HepG2 (cell line): ENCODE measurements at regions not wholly inside any gene's neighbourhood (a gene's known extent, or its start where the extent isn't known, plus 50 kb on each side); places are given as distances from the start of the nearest gene placed in this dataset.

Experiments used
- BORCS8-MEF2B ChIP-seq: sonication (generic); formaldehyde crosslinking; IDR thresholded peaks from 2 replicates; pipeline ENCODE4 v1.8.0; 2022; ENCODE audit warnings: mild to moderate bottlenecking, missing genetic modification reagents
- CHCHD3 ChIP-seq: sonication (generic); formaldehyde crosslinking; IDR thresholded peaks from 2 replicates; pipeline ENCODE4 v1.8.0; 2022; ENCODE audit warnings: mild to moderate bottlenecking, missing genetic modification reagents, moderate library complexity
- EED ChIP-seq: sonication (generic); formaldehyde crosslinking; IDR thresholded peaks from 2 replicates; pipeline ENCODE4 v1.5.0; 2020; ENCODE audit warnings: mild to moderate bottlenecking, missing genetic modification reagents
- HDAC2 ChIP-seq: sonication (generic); formaldehyde crosslinking; IDR thresholded peaks from 2 replicates; pipeline ENCODE4 v1.4.0; 2020; ENCODE audit warnings: missing genetic modification reagents
- HHEX ChIP-seq: IDR thresholded peaks from 2 replicates; pipeline ENCODE4 v1.6.1; 2016; ENCODE audit warnings: control low read depth
- ISL2 ChIP-seq: sonication (generic); formaldehyde crosslinking; IDR thresholded peaks from 2 replicates; pipeline ENCODE4 v1.5.0; 2020; ENCODE audit warnings: missing genetic modification reagents
- JUND ChIP-seq: sonication (generic); formaldehyde crosslinking; IDR thresholded peaks from 2 replicates; pipeline ENCODE4 v1.8.0; 2022; ENCODE audit warnings: mild to moderate bottlenecking, missing genetic modification reagents
- MTA1 ChIP-seq: sonication (generic); formaldehyde crosslinking; IDR thresholded peaks from 2 replicates; pipeline ENCODE4 v1.4.0; 2020; ENCODE audit warnings: missing genetic modification reagents, mild to moderate bottlenecking, borderline replicate concordance
- MTA3 ChIP-seq: sonication (generic); formaldehyde crosslinking; IDR thresholded peaks from 2 replicates; pipeline ENCODE4 v1.4.0; 2020; ENCODE audit warnings: missing genetic modification reagents
- MTERF4 ChIP-seq: sonication (generic); formaldehyde crosslinking; IDR thresholded peaks from 2 replicates; pipeline ENCODE4 v1.8.0; 2023; ENCODE audit warnings: mild to moderate bottlenecking, missing genetic modification reagents
- NAIF1 ChIP-seq: sonication (generic); formaldehyde crosslinking; IDR thresholded peaks from 2 replicates; pipeline ENCODE4 v1.5.0; 2020; ENCODE audit warnings: mild to moderate bottlenecking, missing genetic modification reagents, borderline replicate concordance
- PHF8 ChIP-seq: sonication (generic); formaldehyde crosslinking; IDR thresholded peaks from 2 replicates; pipeline ENCODE4 v1.5.0; 2020; ENCODE audit warnings: missing genetic modification reagents
- RXRB ChIP-seq: IDR thresholded peaks from 2 replicates; pipeline ENCODE4 v1.6.1; 2016; ENCODE audit warnings: borderline replicate concordance, missing genetic modification reagents, missing compliant biosample characterization
- SAP130 ChIP-seq: IDR thresholded peaks from 2 replicates; pipeline ENCODE4 v1.6.1; 2016; ENCODE audit warnings: low read depth
- SCMH1 ChIP-seq: sonication (generic); formaldehyde crosslinking; IDR thresholded peaks from 2 replicates; pipeline ENCODE4 v1.9.0; 2021; ENCODE audit warnings: missing genetic modification reagents, mild to moderate bottlenecking, borderline replicate concordance
- THRA ChIP-seq: sonication (generic); formaldehyde crosslinking; IDR thresholded peaks from 2 replicates; pipeline ENCODE4 v1.4.0; 2020; ENCODE audit warnings: missing genetic modification reagents, borderline replicate concordance
- ZNF329 ChIP-seq: sonication (generic); formaldehyde crosslinking; IDR thresholded peaks from 2 replicates; pipeline ENCODE4 v1.9.0; 2021; ENCODE audit warnings: low read depth, mild to moderate bottlenecking, missing genetic modification reagents
- ZNF367 ChIP-seq: sonication (generic); formaldehyde crosslinking; IDR thresholded peaks from 2 replicates; pipeline ENCODE4 v1.4.0; 2020; ENCODE audit warnings: missing genetic modification reagents, borderline replicate concordance
- ZNF609 ChIP-seq: sonication (generic); formaldehyde crosslinking; IDR thresholded peaks from 2 replicates; pipeline ENCODE4 v1.4.0; 2020; ENCODE audit warnings: mild to moderate bottlenecking, missing genetic modification reagents, borderline replicate concordance
- ZNF614 ChIP-seq: IDR thresholded peaks from 2 replicates; pipeline ENCODE4 v1.6.1; 2018; ENCODE audit warnings: missing biosample characterization, missing genetic modification reagents, inconsistent platforms, borderline replicate concordance
- ZNF678 ChIP-seq: sonication (generic); formaldehyde crosslinking; IDR thresholded peaks from 2 replicates; pipeline ENCODE4 v1.4.0; 2020; ENCODE audit warnings: mild to moderate bottlenecking, missing genetic modification reagents
- TF ChIP-seq, protein P1 (sequence below): sonication (generic); formaldehyde crosslinking; IDR thresholded peaks from 2 replicates; pipeline ENCODE4 v1.8.1; 2023; ENCODE audit warnings: missing genetic modification reagents, mild to moderate bottlenecking, borderline replicate concordance
- TF ChIP-seq, protein P2 (sequence below): sonication (generic); formaldehyde crosslinking; IDR thresholded peaks from 2 replicates; pipeline ENCODE4 v1.4.0; 2020; ENCODE audit warnings: missing genetic modification reagents; ENCODE audit errors: not compliant biosample characterization

DNA sequence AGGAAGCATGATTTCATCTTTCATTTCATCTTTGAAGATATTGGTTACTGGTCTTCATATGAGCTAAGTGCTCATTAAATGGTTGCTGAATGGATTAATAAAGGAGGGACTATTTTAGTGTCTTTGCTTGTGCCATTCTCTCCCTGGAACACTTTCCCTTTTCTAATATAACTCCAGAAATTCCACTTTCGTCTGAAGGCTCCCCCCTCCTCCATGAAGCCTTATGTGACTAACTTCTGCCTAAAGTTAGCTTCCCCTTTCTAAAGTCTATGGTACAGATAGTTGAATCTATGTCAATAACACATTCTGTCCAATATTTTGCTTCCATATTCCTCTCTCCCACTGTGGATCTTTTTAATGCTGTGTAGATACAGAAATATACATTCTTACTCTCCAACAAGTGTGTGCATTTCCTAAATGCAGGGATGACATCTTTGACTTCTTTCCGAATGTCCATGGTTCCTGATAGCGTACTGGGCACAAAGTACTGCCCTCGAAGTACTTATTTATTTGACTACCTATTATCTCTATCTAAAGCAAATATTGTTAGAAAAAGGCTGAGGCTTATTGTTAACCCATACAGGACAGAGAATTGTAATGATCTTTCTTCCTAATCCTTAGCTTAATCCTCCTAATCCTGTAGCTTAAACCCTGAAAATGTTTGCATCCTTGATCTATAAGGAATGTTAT lies 84.7 kb upstream of the ELOVL5 start (continued):
- TF ChIP-seq MTERF4 (no peak), JUND (CRISPR knock-in tag) (no peak), MTA3 (CRISPR knock-in tag) (no peak), ZNF678 (no peak), PHF8 (CRISPR knock-in tag) (no peak), HDAC2 (CRISPR knock-in tag) (0 out of 2 replicates have a peak, but pooled peaks have one; percentile 40), SAP130 (CRISPR knock-in tag) (no peak; the same call in 1 of the 2 replicates), ZNF329 (CRISPR knock-in tag) (no peak), THRA (CRISPR knock-in tag) (no peak; the same call in 1 of the 2 replicates), MTA1 (CRISPR knock-in tag) (no peak), ZNF614 (CRISPR knock-in tag) (no peak), SCMH1 (CRISPR knock-in tag) (no peak), ZNF609 (CRISPR knock-in tag) (peak; percentile 82), NAIF1 (CRISPR knock-in tag) (no peak), ISL2 (CRISPR knock-in tag) (peak; percentile 55), CHCHD3 (no peak), BORCS8-MEF2B (no peak), EED (CRISPR knock-in tag) (no peak), RXRB (CRISPR knock-in tag) (0 out of 2 replicates have a peak, but pooled peaks have one; percentile 25), ZNF367 (CRISPR knock-in tag) (no peak), HHEX (CRISPR knock-in tag) (peak; percentile 60; the same call in 1 of the 2 replicates)
- TF ChIP-seq, protein P1, sequence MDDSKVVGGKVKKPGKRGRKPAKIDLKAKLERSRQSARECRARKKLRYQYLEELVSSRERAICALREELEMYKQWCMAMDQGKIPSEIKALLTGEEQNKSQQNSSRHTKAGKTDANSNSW (CRISPR knock-in tag), result no peak
- TF ChIP-seq, protein P2, sequence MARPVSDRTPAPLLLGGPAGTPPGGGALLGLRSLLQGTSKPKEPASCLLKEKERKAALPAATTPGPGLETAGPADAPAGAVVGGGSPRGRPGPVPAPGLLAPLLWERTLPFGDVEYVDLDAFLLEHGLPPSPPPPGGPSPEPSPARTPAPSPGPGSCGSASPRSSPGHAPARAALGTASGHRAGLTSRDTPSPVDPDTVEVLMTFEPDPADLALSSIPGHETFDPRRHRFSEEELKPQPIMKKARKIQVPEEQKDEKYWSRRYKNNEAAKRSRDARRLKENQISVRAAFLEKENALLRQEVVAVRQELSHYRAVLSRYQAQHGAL (CRISPR knock-in tag), result no peak
